ENCODE measurements at regions not wholly inside any gene's neighbourhood (a gene's known extent, or its start where the extent isn't known, plus 50 kb on each side); places are given as distances from the start of the nearest gene placed in this dataset.

- Histone ChIP-seq H3K36me3 (ENCODE audit: control insufficient read depth, insufficient read depth, low read length) (no peaks in the 10 kb centered on the region), H3K9ac (no peak overlapping the region), H3K27ac (no peak overlapping the region), H3K4me3 (ENCODE audit: low read depth, low read length) (no peak overlapping the region), H3K27me3 (ENCODE audit: control insufficient read depth, insufficient read depth, low read length) (no peaks in the 10 kb centered on the region), H2AFZ (no peak overlapping the region), H3K4me1 (no peaks in the 10 kb centered on the region), H3K79me2 (no peaks in the 10 kb centered on the region), H3K9me3 (ENCODE audit: control insufficient read depth, low read length) (no peaks in the 10 kb centered on the region), H3K4me2 (ENCODE audit: low read length) (no peak overlapping the region)
- TF ChIP-seq CTCF (IDR thresholded peaks at IDR 0.05), result no peak
These were observed 127.5 kb upstream of the PSMD7 start for GRCh38 chr16:74169066-74169465.

DNA sequence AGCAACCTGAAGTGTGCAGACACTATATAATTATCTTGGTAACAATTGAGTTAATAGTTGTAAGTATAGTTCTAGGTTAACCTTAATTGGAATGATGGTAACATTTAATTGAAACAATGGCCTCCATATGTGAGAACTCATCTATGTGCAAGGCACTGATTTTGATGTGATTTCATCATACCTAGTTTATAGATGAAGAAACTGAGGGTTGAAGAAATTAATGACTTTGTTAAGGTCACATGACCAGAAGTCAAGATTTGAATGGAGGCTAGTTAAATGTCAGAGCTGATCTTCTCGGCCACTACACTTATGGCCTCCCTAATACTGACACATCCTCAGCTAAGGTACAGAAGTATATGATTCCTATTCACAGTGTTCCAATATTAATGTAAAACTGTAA lies 128.2 kb upstream of the PSMD7 start:
- Histone ChIP-seq H3K9ac (no peak overlapping the region), H3K36me3 (ENCODE audit: control insufficient read depth, insufficient read depth, low read length) (no peaks in the 10 kb centered on the region), H3K4me3 (ENCODE audit: low read depth, low read length) (no peak overlapping the region), H3K4me1 (no peaks in the 10 kb centered on the region), H3K79me2 (no peaks in the 10 kb centered on the region), H3K27me3 (ENCODE audit: control insufficient read depth, insufficient read depth, low read length) (no peaks in the 10 kb centered on the region), H3K27ac (no peak overlapping the region), H2AFZ (no peak overlapping the region), H3K4me2 (ENCODE audit: low read length) (no peak overlapping the region), H3K9me3 (ENCODE audit: control insufficient read depth, low read length) (no peaks in the 10 kb centered on the region)
- TF ChIP-seq CTCF (IDR thresholded peaks at IDR 0.05), result no peak

DNA sequence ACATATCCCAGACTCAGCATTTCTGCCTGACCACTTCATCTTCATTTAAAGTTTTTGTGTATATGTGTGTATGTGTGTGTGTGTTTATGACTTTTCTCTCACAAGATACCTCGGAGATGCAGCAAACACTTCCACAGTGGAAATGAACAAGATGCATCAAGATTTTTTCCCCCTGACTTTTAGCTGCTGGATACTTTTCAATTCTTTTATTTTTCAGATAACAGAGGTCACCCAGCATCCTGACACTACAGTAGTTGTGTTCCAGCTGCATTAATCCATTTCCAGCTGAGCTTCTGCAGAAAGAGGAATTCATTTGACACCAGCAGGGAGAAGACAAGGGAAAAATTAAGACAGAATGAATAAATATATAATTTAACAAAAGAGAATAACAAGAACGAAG lies 130.2 kb upstream of the PSMD7 start:
- Histone ChIP-seq H3K27me3 (ENCODE audit: control insufficient read depth, insufficient read depth, low read length) (no peaks in the 10 kb centered on the region), H3K4me1 (no peaks in the 10 kb centered on the region), H3K9ac (no peak overlapping the region), H2AFZ (no peak overlapping the region), H3K4me3 (ENCODE audit: low read depth, low read length) (no peak overlapping the region), H3K27ac (no peak overlapping the region), H3K9me3 (ENCODE audit: control insufficient read depth, low read length) (no peaks in the 10 kb centered on the region), H3K36me3 (ENCODE audit: control insufficient read depth, insufficient read depth, low read length) (no peaks in the 10 kb centered on the region), H3K4me2 (ENCODE audit: low read length) (no peak overlapping the region), H3K79me2 (no peaks in the 10 kb centered on the region)
- TF ChIP-seq CTCF (IDR thresholded peaks at IDR 0.05), result no peak

DNA sequence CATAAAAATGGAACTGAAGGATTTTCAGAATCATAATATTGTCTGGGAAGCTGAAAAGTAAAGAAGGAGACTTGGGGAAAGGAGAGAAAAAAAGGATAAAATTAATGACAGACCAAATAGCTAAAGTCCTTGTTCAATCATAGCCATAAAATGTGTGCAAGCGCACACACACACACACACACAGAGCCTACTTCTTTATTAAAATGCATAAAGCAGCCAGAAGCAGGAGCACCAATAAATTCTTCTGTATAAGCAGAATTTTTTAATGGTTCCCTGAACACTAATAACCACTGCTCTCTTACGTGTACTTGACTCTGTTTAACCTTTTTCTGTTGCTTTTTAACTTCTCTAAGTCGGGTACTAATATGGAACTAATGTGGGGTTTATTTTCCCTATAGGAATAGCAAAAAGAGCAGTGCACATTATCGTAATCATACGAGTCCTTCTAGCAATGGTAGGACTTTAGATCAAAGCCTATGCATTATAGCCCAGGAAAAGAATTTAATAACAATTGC lies 131.0 kb upstream of the PSMD7 start:
- H3K4me3 ChIP-seq (ENCODE audit: low read depth, low read length), result no peak overlapping the region
- H3K36me3 ChIP-seq (ENCODE audit: control insufficient read depth, insufficient read depth, low read length), result no peaks in the 10 kb centered on the region
- H3K27me3 ChIP-seq (ENCODE audit: control insufficient read depth, insufficient read depth, low read length), result no peaks in the 10 kb centered on the region
- no peak overlapping the region for H2AFZ ChIP-seq
- H3K27ac ChIP-seq, result no peak overlapping the region
- no peak overlapping the region for H3K4me2 ChIP-seq (ENCODE audit: low read length)
- TF ChIP-seq CTCF (IDR thresholded peaks at IDR 0.05), result no peak
- no peaks in the 10 kb centered on the region for H3K79me2 ChIP-seq
- no peak overlapping the region for H3K9ac ChIP-seq
- H3K9me3 ChIP-seq (ENCODE audit: control insufficient read depth, low read length), result no peaks in the 10 kb centered on the region
- no peaks in the 10 kb centered on the region for H3K4me1 ChIP-seq

- H3K79me2 ChIP-seq, result no peaks in the 10 kb centered on the region
- H3K9me3 ChIP-seq (ENCODE audit: control insufficient read depth, low read length), result no peaks in the 10 kb centered on the region
- no peaks in the 10 kb centered on the region for H3K4me1 ChIP-seq
- H3K27me3 ChIP-seq (ENCODE audit: control insufficient read depth, insufficient read depth, low read length), result no peaks in the 10 kb centered on the region
- H3K9ac ChIP-seq, result no peak overlapping the region
- H3K36me3 ChIP-seq (ENCODE audit: control insufficient read depth, insufficient read depth, low read length), result no peaks in the 10 kb centered on the region
- H3K27ac ChIP-seq, result no peak overlapping the region
- H3K4me2 ChIP-seq (ENCODE audit: low read length), result no peak overlapping the region
- H3K4me3 ChIP-seq (ENCODE audit: low read depth, low read length), result no peak overlapping the region
- H2AFZ ChIP-seq, result no peak overlapping the region
- TF ChIP-seq CTCF (IDR thresholded peaks at IDR 0.05), result no peak
These were observed 135.9 kb upstream of the PSMD7 start for GRCh38 chr16:74160759-74161158.
